Loucy (cell line): ENCODE measurements at regions not wholly inside any gene's neighbourhood (a gene's known extent, or its start where the extent isn't known, plus 50 kb on each side); places are given as distances from the start of the nearest gene placed in this dataset.

Source experiments
- H2AFZ ChIP-seq: fragments of 200-600 bp; sonication (generic); 2 replicates; pipeline ENCODE4 v1.6.0; 2016; ENCODE audit warnings: antibody characterized with exemption, mild to moderate bottlenecking, low read length, moderate library complexity
- H3F3A ChIP-seq: fragments of 200-600 bp; 2 replicates; pipeline ENCODE4 v1.6.0; 2016; ENCODE audit warnings: antibody characterized with exemption, low read depth, mild to moderate bottlenecking
- H3K27me3 ChIP-seq: fragments of 200-600 bp; sonication (generic); 2 replicates; pipeline ENCODE4 v1.6.1; 2014; ENCODE audit warnings: low read length, mild to moderate bottlenecking; ENCODE audit not compliant: insufficient read depth, poor library complexity, severe bottlenecking
- H3K36me3 ChIP-seq: fragments of 200-600 bp; sonication (generic); 2 replicates; pipeline ENCODE4 v1.6.1; 2016; ENCODE audit warnings: low read length; ENCODE audit not compliant: insufficient read depth
- H3K4me1 ChIP-seq: fragments of 200-600 bp; sonication (generic); 2 replicates; pipeline ENCODE4 v1.5.1; 2014; ENCODE audit warnings: low read length, mild to moderate bottlenecking; ENCODE audit not compliant: insufficient read depth, poor library complexity, severe bottlenecking
- H3K4me2 ChIP-seq: fragments of 200-600 bp; sonication (generic); 2 replicates; pipeline ENCODE4 v1.6.0; 2014; ENCODE audit warnings: antibody characterized with exemption, low read length, low read depth, mild to moderate bottlenecking; ENCODE audit not compliant: poor library complexity, severe bottlenecking
- H3K4me3 ChIP-seq: fragments of 200-600 bp; sonication (generic); 2 replicates; pipeline ENCODE4 v1.5.1; 2014; ENCODE audit warnings: low read length, mild to moderate bottlenecking, mixed read lengths; ENCODE audit not compliant: poor library complexity, severe bottlenecking
- H3K79me2 ChIP-seq: fragments of 200-600 bp; sonication (generic); 2 replicates; pipeline ENCODE4 v1.6.1; 2014; ENCODE audit warnings: low read length; ENCODE audit not compliant: insufficient read depth
- H3K9ac ChIP-seq: fragments of 200-600 bp; sonication (generic); 2 replicates; pipeline ENCODE4 v1.6.0; 2014; ENCODE audit warnings: mild to moderate bottlenecking, low read depth, low read length, moderate library complexity; ENCODE audit not compliant: poor library complexity, severe bottlenecking
- H3K9me2 ChIP-seq: fragments of 200-600 bp; sonication (generic); replicated peaks from 2 replicates; pipeline ENCODE4 v1.6.1; 2016; ENCODE audit warnings: low read depth, low read length, mixed read lengths
- H3K9me3 ChIP-seq: fragments of 200-600 bp; sonication (generic); 2 replicates; pipeline ENCODE4 v1.6.1; 2014; ENCODE audit warnings: mild to moderate bottlenecking, antibody characterized with exemption, low read length, low read depth; ENCODE audit not compliant: insufficient read depth
- H4K20me1 ChIP-seq: fragments of 200-600 bp; sonication (generic); 2 replicates; pipeline ENCODE4 v1.6.0; 2014; ENCODE audit warnings: antibody characterized with exemption, low read length, mild to moderate bottlenecking; ENCODE audit not compliant: insufficient read depth, poor library complexity, severe bottlenecking
- EZH2phosphoT487 ChIP-seq: fragments of 200-600 bp; IDR thresholded peaks from 2 replicates; pipeline ENCODE4 v1.6.1; 2018; ENCODE audit warnings: antibody characterized with exemption, mild to moderate bottlenecking, moderate library complexity, borderline replicate concordance
- TF ChIP-seq, protein P1 (sequence below): fragments of 200-600 bp; sonication (generic); conservative IDR thresholded peaks from 2 replicates; pipeline ENCODE4 v1.5.1; 2014; ENCODE audit warnings: mild to moderate bottlenecking, antibody characterized with exemption, low read length

DNA sequence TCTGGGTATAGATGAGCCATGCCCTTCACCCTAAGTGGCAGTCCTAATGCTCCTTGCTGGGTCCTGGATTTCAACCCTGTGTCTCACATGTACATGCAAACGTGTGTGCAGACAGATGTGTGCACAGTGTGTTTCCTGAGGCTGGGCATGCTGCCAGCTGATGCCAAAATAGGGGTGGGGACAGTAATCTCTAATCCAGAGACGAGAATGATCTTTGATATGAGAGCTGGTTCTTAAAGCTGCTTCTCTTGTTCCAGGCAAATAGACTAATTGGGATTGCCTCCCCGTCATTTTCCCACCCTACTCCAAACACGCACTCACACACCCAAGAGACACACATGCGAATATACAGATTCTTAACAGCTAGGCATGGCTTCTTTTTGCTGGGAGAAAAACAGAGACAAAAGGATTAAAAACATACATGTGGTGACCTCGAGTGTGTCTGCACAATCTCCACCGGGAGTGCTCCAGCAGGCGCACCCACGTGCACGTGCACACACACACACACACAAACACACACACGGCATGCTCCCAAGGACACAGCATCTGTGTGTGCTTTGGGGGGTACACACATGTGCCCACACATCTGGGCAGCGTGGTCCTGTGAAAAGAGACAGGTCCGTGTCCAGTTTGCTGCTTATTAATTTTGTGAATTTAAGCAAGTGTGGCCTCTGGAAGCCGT is 102.1 kb upstream of the ZBTB40 start:
- TF ChIP-seq, protein P1, sequence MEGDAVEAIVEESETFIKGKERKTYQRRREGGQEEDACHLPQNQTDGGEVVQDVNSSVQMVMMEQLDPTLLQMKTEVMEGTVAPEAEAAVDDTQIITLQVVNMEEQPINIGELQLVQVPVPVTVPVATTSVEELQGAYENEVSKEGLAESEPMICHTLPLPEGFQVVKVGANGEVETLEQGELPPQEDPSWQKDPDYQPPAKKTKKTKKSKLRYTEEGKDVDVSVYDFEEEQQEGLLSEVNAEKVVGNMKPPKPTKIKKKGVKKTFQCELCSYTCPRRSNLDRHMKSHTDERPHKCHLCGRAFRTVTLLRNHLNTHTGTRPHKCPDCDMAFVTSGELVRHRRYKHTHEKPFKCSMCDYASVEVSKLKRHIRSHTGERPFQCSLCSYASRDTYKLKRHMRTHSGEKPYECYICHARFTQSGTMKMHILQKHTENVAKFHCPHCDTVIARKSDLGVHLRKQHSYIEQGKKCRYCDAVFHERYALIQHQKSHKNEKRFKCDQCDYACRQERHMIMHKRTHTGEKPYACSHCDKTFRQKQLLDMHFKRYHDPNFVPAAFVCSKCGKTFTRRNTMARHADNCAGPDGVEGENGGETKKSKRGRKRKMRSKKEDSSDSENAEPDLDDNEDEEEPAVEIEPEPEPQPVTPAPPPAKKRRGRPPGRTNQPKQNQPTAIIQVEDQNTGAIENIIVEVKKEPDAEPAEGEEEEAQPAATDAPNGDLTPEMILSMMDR: no peak
- TF ChIP-seq EZH2phosphoT487: no peak
- H3K9me3 ChIP-seq: no peaks in the 10 kb centered on the region
- H3F3A ChIP-seq: no peaks in the 10 kb centered on the region
- H4K20me1 ChIP-seq: no peaks in the 10 kb centered on the region
- no peaks in the 10 kb centered on the region for H3K4me1 ChIP-seq
- H3K36me3 ChIP-seq: no peaks in the 10 kb centered on the region
- no peaks in the 10 kb centered on the region for H3K27me3 ChIP-seq
- no peak overlapping the region for H3K9ac ChIP-seq
- H2AFZ ChIP-seq: no peak overlapping the region
- H3K4me3 ChIP-seq: no peak overlapping the region
- H3K9me2 ChIP-seq: no peaks in the 10 kb centered on the region
- no peaks in the 10 kb centered on the region for H3K79me2 ChIP-seq
- no peak overlapping the region for H3K4me2 ChIP-seq

DNA sequence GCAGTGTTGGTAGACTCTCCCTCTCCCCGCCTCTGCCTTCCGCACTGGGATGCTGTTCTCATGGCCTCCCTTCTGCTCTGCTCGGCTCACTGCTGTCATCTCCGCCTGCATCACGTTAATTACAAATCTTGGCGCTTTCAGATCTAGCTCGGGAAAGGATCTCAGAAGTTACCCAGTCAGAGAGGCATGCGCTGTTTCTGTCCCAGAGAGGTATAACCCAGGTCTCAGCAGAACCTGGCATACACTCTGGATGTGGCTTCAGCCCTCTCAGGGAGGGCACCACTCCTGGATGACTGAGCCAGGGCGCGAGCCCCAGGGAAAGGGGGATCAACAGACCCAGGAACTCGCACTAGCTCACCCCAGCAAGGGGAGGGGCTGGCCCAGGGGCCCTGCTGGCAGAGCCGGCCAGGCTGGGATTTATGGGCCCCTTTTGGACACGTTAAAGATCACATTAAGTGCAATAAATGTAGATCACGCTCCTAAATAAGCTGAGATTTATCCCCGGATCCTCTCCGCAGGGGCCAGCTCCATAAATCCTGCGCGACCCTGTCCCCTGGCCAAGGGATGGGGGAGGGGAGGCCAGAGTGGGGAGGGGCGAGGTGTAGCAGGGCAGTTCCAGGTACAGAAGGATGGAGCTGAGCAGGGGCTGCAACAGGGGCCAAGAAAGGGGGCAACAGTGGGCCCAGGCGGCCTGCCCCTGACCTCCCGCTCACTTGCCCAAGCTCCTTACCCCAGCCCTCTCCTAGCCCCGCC is 101.3 kb upstream of the ZBTB40 start:
- Histone ChIP-seq H3K27me3 (no peaks in the 10 kb centered on the region), H2AFZ (no peak overlapping the region), H3K36me3 (no peaks in the 10 kb centered on the region), H4K20me1 (no peaks in the 10 kb centered on the region), H3K4me3 (no peak overlapping the region), H3K4me2 (no peak overlapping the region), H3K9me2 (no peaks in the 10 kb centered on the region), H3K9me3 (no peaks in the 10 kb centered on the region), H3K4me1 (no peaks in the 10 kb centered on the region), H3F3A (no peaks in the 10 kb centered on the region), H3K9ac (no peak overlapping the region), H3K79me2 (no peaks in the 10 kb centered on the region)
- no peak for TF ChIP-seq EZH2phosphoT487
- TF ChIP-seq, protein P1: no peak

DNA sequence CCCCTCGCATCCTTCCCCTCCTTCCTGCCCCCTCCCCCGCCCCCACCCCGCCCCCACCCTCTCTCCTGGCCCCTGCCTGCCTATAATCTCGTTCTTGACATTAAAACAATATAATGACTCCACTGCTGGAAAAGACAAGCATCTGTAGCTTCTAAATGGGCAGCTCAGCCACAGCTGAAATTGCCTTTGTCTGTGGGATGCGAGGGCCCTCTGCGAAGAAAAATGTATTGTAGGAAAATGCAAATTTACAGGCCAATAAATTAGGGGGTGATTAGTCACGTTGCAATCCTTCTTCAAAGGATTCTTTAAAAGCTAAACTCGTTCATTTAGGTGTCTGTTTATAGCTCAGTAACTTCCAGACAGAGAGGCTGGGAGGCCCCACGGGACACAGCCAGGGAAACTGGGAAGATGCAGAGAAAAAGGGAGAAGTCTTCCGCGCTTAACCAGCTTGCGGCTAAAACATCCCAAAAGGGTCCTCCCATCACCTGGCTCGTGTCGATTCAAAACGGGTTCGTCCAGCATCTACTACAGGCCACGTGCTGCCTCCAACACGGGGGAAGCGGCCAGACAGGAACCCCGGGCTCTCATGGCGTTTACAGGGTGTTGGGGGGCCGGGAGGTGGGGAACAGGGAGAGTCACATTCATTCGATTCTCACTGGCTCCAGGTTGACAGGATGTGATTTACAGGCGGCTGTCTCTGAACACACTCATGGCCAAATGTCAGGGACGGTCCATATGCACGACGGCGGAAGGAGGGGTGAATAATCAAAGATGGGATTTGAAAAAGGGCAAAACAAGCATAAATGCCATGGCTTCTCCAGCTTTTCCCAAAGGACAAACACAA is 100.5 kb upstream of the ZBTB40 start:
- Histone ChIP-seq H4K20me1 (no peaks in the 10 kb centered on the region), H3K4me1 (no peaks in the 10 kb centered on the region), H3K36me3 (no peaks in the 10 kb centered on the region), H3K4me2 (no peak overlapping the region), H3K9me3 (no peaks in the 10 kb centered on the region), H3F3A (no peaks in the 10 kb centered on the region), H2AFZ (no peak overlapping the region), H3K9me2 (no peaks in the 10 kb centered on the region), H3K4me3 (no peak overlapping the region), H3K79me2 (no peaks in the 10 kb centered on the region), H3K27me3 (no peaks in the 10 kb centered on the region), H3K9ac (no peak overlapping the region)
- TF ChIP-seq, protein P1: no peak
- TF ChIP-seq EZH2phosphoT487: no peak
